GM23338 (cell line): ENCODE measurements at regions not wholly inside any gene's neighbourhood (a gene's known extent, or its start where the extent isn't known, plus 50 kb on each side); places are given as distances from the start of the nearest gene placed in this dataset.

Experiments used
- ATAC-seq: fragments of 200-7000 bp; cut with Tn5 transposase; 3 replicates; pipeline ENCODE4 v1.9.1; 2020
- DNase-seq: peaks from one replicate; pipeline ENCODE4 v3.0.0-alpha.2; 2015; ENCODE audit warnings: low spot score
- H2AFZ ChIP-seq: fragments of 200-600 bp; sonication (generic); 2 replicates; pipeline ENCODE4 v1.8.0; 2016; ENCODE audit warnings: antibody characterized with exemption, mild to moderate bottlenecking, moderate library complexity
- H3F3A ChIP-seq: fragments of 200-600 bp; sonication (generic); replicated peaks from 2 replicates; pipeline ENCODE4 v1.8.0; 2017; ENCODE audit warnings: antibody characterized with exemption, mixed run types, low read depth
- H3K27ac ChIP-seq: fragments of 200-600 bp; sonication (generic); 2 replicates; pipeline ENCODE4 v1.6.1; 2016; ENCODE audit warnings: low read depth
- H3K27me3 ChIP-seq: fragments of 200-600 bp; sonication (generic); 2 replicates; pipeline ENCODE4 v1.8.0; 2016; ENCODE audit warnings: mild to moderate bottlenecking, mixed run types, moderate library complexity; ENCODE audit not compliant: insufficient read depth
- H3K36me3 ChIP-seq: fragments of 200-600 bp; sonication (generic); 2 replicates; pipeline ENCODE4 v1.8.0; 2016; ENCODE audit warnings: mild to moderate bottlenecking; ENCODE audit not compliant: insufficient read depth
- H3K4me1 ChIP-seq: fragments of 200-600 bp; sonication (generic); 2 replicates; pipeline ENCODE4 v1.8.0; 2016; ENCODE audit warnings: mild to moderate bottlenecking, moderate library complexity; ENCODE audit not compliant: insufficient read depth
- H3K4me2 ChIP-seq: fragments of 200-600 bp; sonication (generic); 2 replicates; pipeline ENCODE4 v1.7.1; 2017; ENCODE audit warnings: mixed run types
- H3K4me3 ChIP-seq: fragments of 200-600 bp; sonication (generic); 2 replicates; pipeline ENCODE4 v1.6.1; 2016; ENCODE audit warnings: mixed run types
- H3K79me2 ChIP-seq: fragments of 200-600 bp; sonication (generic); replicated peaks from 2 replicates; pipeline ENCODE4 v1.8.0; 2017; ENCODE audit warnings: mild to moderate bottlenecking; ENCODE audit not compliant: insufficient read depth
- H3K9me2 ChIP-seq: fragments of 200-600 bp; sonication (generic); 2 replicates; pipeline ENCODE4 v1.8.0; 2017; ENCODE audit not compliant: insufficient read depth
- H4K20me1 ChIP-seq: fragments of 200-600 bp; sonication (generic); replicated peaks from 2 replicates; pipeline ENCODE4 v1.8.0; 2017; ENCODE audit warnings: mild to moderate bottlenecking; ENCODE audit not compliant: insufficient read depth
- H3K27ac Mint-ChIP-seq: 2 replicates; pipeline ENCODE4 v1.8.0; 2020; ENCODE audit warnings: inconsistent platforms, mild to moderate bottlenecking, moderate library complexity, mixed read lengths
- H3K27me3 Mint-ChIP-seq: 3 replicates; pipeline ENCODE4 v1.8.0; 2022; ENCODE audit warnings: low read depth, mild to moderate bottlenecking, moderate library complexity, mixed read lengths, inconsistent platforms; ENCODE audit not compliant: insufficient read depth, poor library complexity
- H3K36me3 Mint-ChIP-seq: 3 replicates; pipeline ENCODE4 v1.8.0; 2021; ENCODE audit warnings: low read depth, mild to moderate bottlenecking, inconsistent platforms, moderate library complexity, mixed read lengths
- H3K4me1 Mint-ChIP-seq: 3 replicates; pipeline ENCODE4 v1.8.0; 2020; ENCODE audit warnings: mild to moderate bottlenecking, inconsistent platforms, mixed read lengths
- H3K4me3 Mint-ChIP-seq: 3 replicates; pipeline ENCODE4 v1.8.0; 2021; ENCODE audit warnings: moderate library complexity, mild to moderate bottlenecking, inconsistent platforms, mixed read lengths
- H3K9me3 Mint-ChIP-seq: 3 replicates; pipeline ENCODE4 v1.8.0; 2020; ENCODE audit warnings: moderate library complexity, mild to moderate bottlenecking, inconsistent platforms, mixed read lengths
- ZNF114 ChIP-seq: fragments of 250-450 bp; sonication (Bioruptor Pico); IDR thresholded peaks from 2 replicates; pipeline ENCODE4 v1.5.0; 2020; ENCODE audit warnings: mild to moderate bottlenecking, moderate library complexity
- ZNF462 ChIP-seq: fragments of 250-450 bp; sonication (Bioruptor Pico); IDR thresholded peaks from 2 replicates; pipeline ENCODE4 v1.5.0; 2020; ENCODE audit warnings: mild to moderate bottlenecking, moderate library complexity
- TF ChIP-seq, protein P1 (sequence below): IDR thresholded peaks from one replicate; pipeline ENCODE4 v1.6.1; 2018; ENCODE audit warnings: antibody characterized with exemption; ENCODE audit not compliant: unreplicated experiment

GRCh38 chr1:4079815-4080214, 179.7 kb upstream of the C1orf174 start (continued):
- TF ChIP-seq, protein P1, sequence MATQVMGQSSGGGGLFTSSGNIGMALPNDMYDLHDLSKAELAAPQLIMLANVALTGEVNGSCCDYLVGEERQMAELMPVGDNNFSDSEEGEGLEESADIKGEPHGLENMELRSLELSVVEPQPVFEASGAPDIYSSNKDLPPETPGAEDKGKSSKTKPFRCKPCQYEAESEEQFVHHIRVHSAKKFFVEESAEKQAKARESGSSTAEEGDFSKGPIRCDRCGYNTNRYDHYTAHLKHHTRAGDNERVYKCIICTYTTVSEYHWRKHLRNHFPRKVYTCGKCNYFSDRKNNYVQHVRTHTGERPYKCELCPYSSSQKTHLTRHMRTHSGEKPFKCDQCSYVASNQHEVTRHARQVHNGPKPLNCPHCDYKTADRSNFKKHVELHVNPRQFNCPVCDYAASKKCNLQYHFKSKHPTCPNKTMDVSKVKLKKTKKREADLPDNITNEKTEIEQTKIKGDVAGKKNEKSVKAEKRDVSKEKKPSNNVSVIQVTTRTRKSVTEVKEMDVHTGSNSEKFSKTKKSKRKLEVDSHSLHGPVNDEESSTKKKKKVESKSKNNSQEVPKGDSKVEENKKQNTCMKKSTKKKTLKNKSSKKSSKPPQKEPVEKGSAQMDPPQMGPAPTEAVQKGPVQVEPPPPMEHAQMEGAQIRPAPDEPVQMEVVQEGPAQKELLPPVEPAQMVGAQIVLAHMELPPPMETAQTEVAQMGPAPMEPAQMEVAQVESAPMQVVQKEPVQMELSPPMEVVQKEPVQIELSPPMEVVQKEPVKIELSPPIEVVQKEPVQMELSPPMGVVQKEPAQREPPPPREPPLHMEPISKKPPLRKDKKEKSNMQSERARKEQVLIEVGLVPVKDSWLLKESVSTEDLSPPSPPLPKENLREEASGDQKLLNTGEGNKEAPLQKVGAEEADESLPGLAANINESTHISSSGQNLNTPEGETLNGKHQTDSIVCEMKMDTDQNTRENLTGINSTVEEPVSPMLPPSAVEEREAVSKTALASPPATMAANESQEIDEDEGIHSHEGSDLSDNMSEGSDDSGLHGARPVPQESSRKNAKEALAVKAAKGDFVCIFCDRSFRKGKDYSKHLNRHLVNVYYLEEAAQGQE, result no peak

GRCh38 chr1:4081806-4082711, 182.0 kb upstream of the C1orf174 start:
- H3K4me1 ChIP-seq, result no peaks in the 10 kb centered on the region
- H3K79me2 ChIP-seq, result no peaks in the 10 kb centered on the region
- no peaks in the 10 kb centered on the region for H3K36me3 ChIP-seq
- H3K27ac ChIP-seq, result no peak overlapping the region
- no peak overlapping the region for H2AFZ ChIP-seq
- Mint-ChIP-seq H3K27me3 (peaks cover 1% of the 10 kb centered on the region), H3K36me3 (peaks cover 21% of the 10 kb centered on the region), H3K4me3 (no peak overlapping the region), H3K9me3 (peaks cover 90% of the 10 kb centered on the region), H3K4me1 (no peaks in the 10 kb centered on the region), H3K27ac (no peak overlapping the region)
- H3K4me2 ChIP-seq, result no peak overlapping the region
- no peak overlapping the region for H3K4me3 ChIP-seq
- no peaks in the 10 kb centered on the region for H3K27me3 ChIP-seq
- TF ChIP-seq ZNF114 (CRISPR knock-in tag) (no peak), ZNF462 (CRISPR knock-in tag) (no peak)
- H4K20me1 ChIP-seq, result no peaks in the 10 kb centered on the region
- no peak for ATAC-seq
- no peak for DNase-seq
- no peaks in the 10 kb centered on the region for H3K9me2 ChIP-seq
- H3F3A ChIP-seq, result no peaks in the 10 kb centered on the region
